ENCODE measurements at regions not wholly inside any gene's neighbourhood (a gene's known extent, or its start where the extent isn't known, plus 50 kb on each side); places are given as distances from the start of the nearest gene placed in this dataset.
A peak's percentile ranks its signal among the peaks of the same experiment; 100 is the strongest.
"Not testable (repeated sequence)": the region's sequence is repeated elsewhere in the genome, so short reads cannot be mapped to it uniquely, and the experiment has no call there.

GRCh38 chr7:46626261-46626660 is 705.2 kb upstream of the IGFBP3 start:
- no peak for DNase-seq (ENCODE audit: low spot score)

- DNase-seq (ENCODE audit: low spot score), result no peak
Measured at GRCh38 chr7:46625032-46625431, 704.0 kb upstream of the IGFBP3 start.

- DNase-seq (ENCODE audit: low spot score), result no peak
Measured at GRCh38 chr7:46622251-46622650, 701.2 kb upstream of the IGFBP3 start.

GRCh38 chr7:46619723-46620310 is 698.7 kb upstream of the IGFBP3 start:
- no peak for DNase-seq (ENCODE audit: low spot score)

- DNase-seq (ENCODE audit: low spot score), result no peak
Measured at GRCh38 chr7:46616636-46617035, 695.6 kb upstream of the IGFBP3 start.

- DNase-seq (ENCODE audit: low spot score), result no peak
Measured at GRCh38 chr7:46613551-46613950, 692.5 kb upstream of the IGFBP3 start.

- no peak for DNase-seq (ENCODE audit: low spot score)
Measured at GRCh38 chr7:46613116-46613515, 692.0 kb upstream of the IGFBP3 start.

- DNase-seq (ENCODE audit: low spot score), result no peak
Measured at GRCh38 chr7:46611508-46611907, 690.4 kb upstream of the IGFBP3 start.

GRCh38 chr7:46610746-46611145 is 689.7 kb upstream of the IGFBP3 start:
- no peak for DNase-seq (ENCODE audit: low spot score)

- no peak for DNase-seq (ENCODE audit: low spot score)
Measured at GRCh38 chr7:46607176-46607575, 686.1 kb upstream of the IGFBP3 start.

GRCh38 chr7:46606761-46607160 is 685.7 kb upstream of the IGFBP3 start:
- no peak for DNase-seq (ENCODE audit: low spot score)

GRCh38 chr7:46604241-46604661 is 683.2 kb upstream of the IGFBP3 start:
- DNase-seq (ENCODE audit: low spot score), result no peak

- DNase-seq (ENCODE audit: low spot score), result peak; percentile 12
Measured at GRCh38 chr7:46603780-46604179, 682.7 kb upstream of the IGFBP3 start.

GRCh38 chr7:46603296-46603752 is 682.3 kb upstream of the IGFBP3 start:
- no peak for DNase-seq (ENCODE audit: low spot score)

- DNase-seq (ENCODE audit: low spot score), result no peak
Measured at GRCh38 chr7:46600340-46600739, 679.3 kb upstream of the IGFBP3 start.

- not testable (repeated sequence) for DNase-seq (ENCODE audit: low spot score)
Measured at GRCh38 chr7:46594831-46595230, 673.8 kb upstream of the IGFBP3 start.

- not testable (repeated sequence) for DNase-seq (ENCODE audit: low spot score)
Measured at GRCh38 chr7:46590918-46591905, 670.1 kb upstream of the IGFBP3 start.

GRCh38 chr7:46589286-46589685 is 668.2 kb upstream of the IGFBP3 start:
- DNase-seq (ENCODE audit: low spot score), result no peak

- no peak for DNase-seq (ENCODE audit: low spot score)
Measured at GRCh38 chr7:46586406-46586805, 665.3 kb upstream of the IGFBP3 start.

GRCh38 chr7:46583656-46584055 is 662.6 kb upstream of the IGFBP3 start:
- no peak for DNase-seq (ENCODE audit: low spot score)

GRCh38 chr7:46581268-46581667 is 660.2 kb upstream of the IGFBP3 start:
- DNase-seq (ENCODE audit: low spot score), result no peak

GRCh38 chr7:46580766-46581165 is 659.7 kb upstream of the IGFBP3 start:
- no peak for DNase-seq (ENCODE audit: low spot score)

GRCh38 chr7:46577394-46577793 is 656.3 kb upstream of the IGFBP3 start:
- DNase-seq (ENCODE audit: low spot score), result no peak

All from globus pallidus (tissue), 1 donor.